Ishikawa (cell line): ENCODE measurements at regions not wholly inside any gene's neighbourhood (a gene's known extent, or its start where the extent isn't known, plus 50 kb on each side); places are given as distances from the start of the nearest gene placed in this dataset.

Experiments
- CEBPB ChIP-seq: IDR thresholded peaks from 2 replicates; pipeline ENCODE4 v1.6.1; 2012
- CREB1 ChIP-seq: IDR thresholded peaks from 2 replicates; pipeline ENCODE4 v1.6.1; 2012; ENCODE audit warnings: low read depth
- EGR1 ChIP-seq: IDR thresholded peaks from 2 replicates; pipeline ENCODE4 v1.6.1; 2012
- EP300 ChIP-seq: IDR thresholded peaks from 2 replicates; pipeline ENCODE4 v1.6.1; 2012; ENCODE audit warnings: borderline replicate concordance
- FOXM1 ChIP-seq: IDR thresholded peaks from 2 replicates; pipeline ENCODE4 v1.6.1; 2012; ENCODE audit warnings: low read depth, borderline replicate concordance
- NFIC ChIP-seq: IDR thresholded peaks from 2 replicates; pipeline ENCODE4 v1.6.1; 2012
- RAD21 ChIP-seq: IDR thresholded peaks from 2 replicates; pipeline ENCODE4 v1.6.1; 2012; ENCODE audit warnings: low read depth
- TAF1 ChIP-seq: IDR thresholded peaks from 2 replicates; pipeline ENCODE4 v1.6.1; 2012; ENCODE audit warnings: low read depth, mild to moderate bottlenecking
- TCF12 ChIP-seq: IDR thresholded peaks from 2 replicates; pipeline ENCODE4 v1.6.1; 2012; ENCODE audit warnings: low read depth
- TEAD4 ChIP-seq: IDR thresholded peaks from 2 replicates; pipeline ENCODE4 v1.6.1; 2012
- YY1 ChIP-seq: IDR thresholded peaks from 2 replicates; pipeline ENCODE4 v1.6.1; 2012; ENCODE audit warnings: low read depth
- ZBTB7A ChIP-seq: IDR thresholded peaks from 2 replicates; pipeline ENCODE4 v1.6.1; 2012; ENCODE audit warnings: low read depth
- TF ChIP-seq, protein P1 (sequence below): IDR thresholded peaks from 2 replicates; pipeline ENCODE4 v1.6.1; 2012
- TF ChIP-seq, protein P2 (sequence below): IDR thresholded peaks from 2 replicates; pipeline ENCODE4 v1.6.1; 2012; ENCODE audit warnings: low read depth, mild to moderate bottlenecking
- TF ChIP-seq, protein P3 (sequence below): IDR thresholded peaks from 2 replicates; pipeline ENCODE4 v1.6.1; 2012

DNA sequence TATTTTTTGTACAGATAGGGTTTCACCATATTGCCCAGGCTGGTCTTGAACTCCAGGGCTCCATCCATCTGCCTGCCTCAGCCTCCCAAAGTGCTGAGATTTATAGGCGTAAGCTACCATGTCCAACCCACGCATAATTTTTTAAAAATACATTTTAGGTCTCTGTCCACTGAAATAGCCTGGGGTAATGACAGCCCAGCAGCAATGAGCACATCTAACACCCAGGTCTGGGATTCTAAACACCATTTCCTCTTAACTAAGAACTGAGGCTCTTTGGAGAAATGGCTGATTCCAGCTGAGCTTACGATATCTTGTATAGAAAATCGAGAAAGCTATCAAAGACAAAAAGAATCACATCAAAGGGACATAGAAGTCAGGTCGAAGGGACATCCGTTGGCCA lies 245.3 kb downstream of the PARN start:
- TF ChIP-seq EGR1 (no peak), TAF1 (no peak), FOXM1 (no peak), EP300 (no peak), RAD21 (no peak), ZBTB7A (no peak)
- TF ChIP-seq, protein P1, sequence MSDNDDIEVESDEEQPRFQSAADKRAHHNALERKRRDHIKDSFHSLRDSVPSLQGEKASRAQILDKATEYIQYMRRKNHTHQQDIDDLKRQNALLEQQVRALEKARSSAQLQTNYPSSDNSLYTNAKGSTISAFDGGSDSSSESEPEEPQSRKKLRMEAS, result no peak
- TF ChIP-seq, protein P2, sequence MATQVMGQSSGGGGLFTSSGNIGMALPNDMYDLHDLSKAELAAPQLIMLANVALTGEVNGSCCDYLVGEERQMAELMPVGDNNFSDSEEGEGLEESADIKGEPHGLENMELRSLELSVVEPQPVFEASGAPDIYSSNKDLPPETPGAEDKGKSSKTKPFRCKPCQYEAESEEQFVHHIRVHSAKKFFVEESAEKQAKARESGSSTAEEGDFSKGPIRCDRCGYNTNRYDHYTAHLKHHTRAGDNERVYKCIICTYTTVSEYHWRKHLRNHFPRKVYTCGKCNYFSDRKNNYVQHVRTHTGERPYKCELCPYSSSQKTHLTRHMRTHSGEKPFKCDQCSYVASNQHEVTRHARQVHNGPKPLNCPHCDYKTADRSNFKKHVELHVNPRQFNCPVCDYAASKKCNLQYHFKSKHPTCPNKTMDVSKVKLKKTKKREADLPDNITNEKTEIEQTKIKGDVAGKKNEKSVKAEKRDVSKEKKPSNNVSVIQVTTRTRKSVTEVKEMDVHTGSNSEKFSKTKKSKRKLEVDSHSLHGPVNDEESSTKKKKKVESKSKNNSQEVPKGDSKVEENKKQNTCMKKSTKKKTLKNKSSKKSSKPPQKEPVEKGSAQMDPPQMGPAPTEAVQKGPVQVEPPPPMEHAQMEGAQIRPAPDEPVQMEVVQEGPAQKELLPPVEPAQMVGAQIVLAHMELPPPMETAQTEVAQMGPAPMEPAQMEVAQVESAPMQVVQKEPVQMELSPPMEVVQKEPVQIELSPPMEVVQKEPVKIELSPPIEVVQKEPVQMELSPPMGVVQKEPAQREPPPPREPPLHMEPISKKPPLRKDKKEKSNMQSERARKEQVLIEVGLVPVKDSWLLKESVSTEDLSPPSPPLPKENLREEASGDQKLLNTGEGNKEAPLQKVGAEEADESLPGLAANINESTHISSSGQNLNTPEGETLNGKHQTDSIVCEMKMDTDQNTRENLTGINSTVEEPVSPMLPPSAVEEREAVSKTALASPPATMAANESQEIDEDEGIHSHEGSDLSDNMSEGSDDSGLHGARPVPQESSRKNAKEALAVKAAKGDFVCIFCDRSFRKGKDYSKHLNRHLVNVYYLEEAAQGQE, result no peak
- TF ChIP-seq, protein P3, sequence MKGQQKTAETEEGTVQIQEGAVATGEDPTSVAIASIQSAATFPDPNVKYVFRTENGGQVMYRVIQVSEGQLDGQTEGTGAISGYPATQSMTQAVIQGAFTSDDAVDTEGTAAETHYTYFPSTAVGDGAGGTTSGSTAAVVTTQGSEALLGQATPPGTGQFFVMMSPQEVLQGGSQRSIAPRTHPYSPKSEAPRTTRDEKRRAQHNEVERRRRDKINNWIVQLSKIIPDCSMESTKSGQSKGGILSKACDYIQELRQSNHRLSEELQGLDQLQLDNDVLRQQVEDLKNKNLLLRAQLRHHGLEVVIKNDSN, result no peak

DNA sequence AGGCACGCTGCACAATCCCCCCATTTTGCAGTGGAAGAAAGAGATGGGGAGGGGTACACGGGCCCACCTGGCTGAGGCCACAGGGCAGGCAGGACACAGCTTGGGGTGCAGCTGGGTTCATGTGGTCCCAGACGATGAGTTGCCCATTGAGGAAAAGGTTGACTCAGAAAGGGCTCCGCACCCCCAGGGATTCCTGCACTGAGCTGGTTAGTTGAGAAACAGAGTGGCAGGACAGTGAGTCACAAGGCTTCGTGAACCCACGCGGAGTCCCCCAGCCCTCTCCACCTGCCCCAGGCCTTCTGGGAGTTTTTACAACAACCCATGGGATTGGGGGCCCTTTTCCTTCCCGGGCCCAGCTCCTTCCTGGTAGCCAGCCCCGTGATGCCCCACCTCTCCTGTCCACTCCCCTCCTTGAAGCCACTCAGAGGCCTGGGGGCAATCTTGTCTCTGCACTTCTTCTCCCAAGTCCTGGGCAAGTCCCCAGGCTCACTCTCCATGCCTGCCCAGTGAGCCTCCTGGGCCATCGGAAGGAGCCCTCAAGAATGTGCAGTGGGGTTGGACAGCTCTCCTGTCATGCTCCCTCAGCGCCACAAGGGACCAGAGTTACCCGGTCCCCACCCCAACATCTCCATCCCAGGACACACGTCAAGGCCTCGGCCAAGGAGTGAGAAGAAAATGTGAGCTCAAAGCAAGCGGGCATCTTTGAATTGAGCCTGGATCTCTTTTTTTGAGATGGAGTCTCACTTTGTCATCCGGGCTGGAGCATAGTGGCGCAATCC lies 251.2 kb downstream of the PARN start:
- TF ChIP-seq CREB1 (no peak), EGR1 (no peak), RAD21 (no peak), FOXM1 (no peak)
- TF ChIP-seq, protein P2, result peak; percentile 25; the same call in 1 of the 2 replicates
- TF ChIP-seq, protein P1, result no peak

DNA sequence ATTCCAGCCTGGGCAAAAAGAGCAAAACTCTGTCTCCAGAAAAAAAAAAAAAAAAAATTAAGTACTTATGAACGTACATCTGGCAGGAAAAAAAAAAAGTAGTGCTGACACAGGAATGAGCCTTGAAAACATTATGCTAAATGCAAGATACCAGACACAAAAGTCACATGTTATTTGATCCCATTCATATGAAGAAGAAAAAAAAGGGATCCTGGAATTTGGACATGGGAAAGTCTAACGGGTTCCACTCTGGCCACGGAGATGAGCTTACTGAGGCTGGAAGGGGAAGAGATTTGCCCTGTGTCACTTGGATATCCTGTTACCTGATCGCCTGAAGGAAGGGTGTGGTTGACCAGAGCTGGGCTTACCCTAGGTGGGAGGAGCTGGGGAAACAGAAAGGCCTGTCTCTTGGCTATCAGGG lies 251.9 kb downstream of the PARN start:
- TF ChIP-seq RAD21, result no peak

DNA sequence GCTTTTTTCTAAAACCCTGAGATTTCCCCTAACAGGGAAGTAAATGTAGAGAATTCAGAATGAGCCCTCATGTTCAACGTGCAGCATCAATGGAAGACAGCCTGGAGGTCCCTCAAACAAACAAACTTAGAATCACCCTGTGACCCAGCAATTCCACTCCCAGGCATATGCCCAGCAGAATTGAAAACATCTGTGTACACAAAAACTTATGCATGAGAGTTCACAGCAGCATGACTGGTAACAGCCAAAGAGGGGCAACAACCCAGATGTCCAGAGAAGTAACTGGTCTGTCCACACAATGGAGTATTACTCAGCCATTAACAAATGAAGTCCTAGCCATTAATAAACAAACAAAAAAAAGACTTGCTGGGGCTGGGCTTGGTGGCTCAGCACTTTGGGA lies 252.7 kb downstream of the PARN start:
- TF ChIP-seq TCF12 (no peak), RAD21 (no peak), ZBTB7A (no peak), FOXM1 (no peak), YY1 (no peak)
- TF ChIP-seq, protein P2, result no peak
- TF ChIP-seq, protein P1, result no peak

DNA sequence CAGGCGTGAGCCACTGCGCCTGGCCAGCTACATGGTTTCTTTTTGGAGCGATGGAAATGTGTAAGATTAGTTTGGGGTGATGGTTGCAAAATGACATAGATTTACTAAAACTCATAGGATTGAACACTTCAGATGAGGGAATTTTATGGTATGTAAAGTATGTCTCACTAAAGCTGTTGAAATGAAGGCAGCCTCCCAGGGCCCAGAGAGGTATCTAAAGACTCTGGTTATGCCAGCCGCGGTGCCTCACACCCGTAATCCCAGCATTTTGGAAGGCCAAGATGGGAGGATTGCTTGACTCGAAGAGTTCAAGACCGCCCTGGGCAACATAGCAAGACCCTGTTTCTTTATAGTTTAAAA lies 254.9 kb downstream of the PARN start:
- TF ChIP-seq CEBPB, result no peak
- no peak for TF ChIP-seq EP300
- TF ChIP-seq TAF1, result no peak
- TF ChIP-seq RAD21, result no peak
- no peak for TF ChIP-seq EGR1
- TF ChIP-seq FOXM1, result no peak
- TF ChIP-seq, protein P1, result no peak
- no peak for TF ChIP-seq TCF12
- TF ChIP-seq, protein P2, result no peak
- TF ChIP-seq CREB1, result no peak
- no peak for TF ChIP-seq ZBTB7A
- TF ChIP-seq, protein P3, result no peak
- no peak for TF ChIP-seq TEAD4
- no peak for TF ChIP-seq NFIC
- TF ChIP-seq YY1, result no peak
